GM20000 (cell line): ENCODE measurements at regions not wholly inside any gene's neighbourhood (a gene's known extent, or its start where the extent isn't known, plus 50 kb on each side); places are given as distances from the start of the nearest gene placed in this dataset.

ENCODE experiments used
- DNase-seq: peaks from one replicate; pipeline ENCODE4 v3.0.0; 2012; ENCODE audit warnings: low spot score
- TF ChIP-seq, protein P1 (sequence below): IDR thresholded peaks from 2 replicates; pipeline ENCODE4 v1.5.1; 2012; ENCODE audit warnings: mild to moderate bottlenecking, control low read depth; ENCODE audit errors: extremely low read depth, missing control alignments

DNA sequence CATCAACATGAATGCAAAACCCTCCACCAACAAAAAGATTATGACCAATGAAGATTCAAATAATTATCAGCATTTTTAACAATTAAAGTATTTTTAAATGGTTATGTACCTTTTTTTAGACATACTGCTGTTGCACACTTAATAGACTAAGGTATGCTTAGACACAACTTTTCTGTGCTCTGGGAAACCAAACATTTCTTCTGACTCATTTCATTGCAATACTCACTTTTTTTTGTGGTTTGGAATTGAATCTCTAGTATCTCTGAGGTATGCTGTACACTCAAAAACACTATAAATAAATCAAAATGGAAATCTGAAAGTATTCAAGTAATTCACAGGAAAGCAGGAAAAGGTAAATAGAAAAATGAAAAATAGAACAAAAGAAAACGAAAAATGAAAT lies 247.9 kb upstream of the POU3F3 start:
- no peak for DNase-seq
- TF ChIP-seq, protein P1, sequence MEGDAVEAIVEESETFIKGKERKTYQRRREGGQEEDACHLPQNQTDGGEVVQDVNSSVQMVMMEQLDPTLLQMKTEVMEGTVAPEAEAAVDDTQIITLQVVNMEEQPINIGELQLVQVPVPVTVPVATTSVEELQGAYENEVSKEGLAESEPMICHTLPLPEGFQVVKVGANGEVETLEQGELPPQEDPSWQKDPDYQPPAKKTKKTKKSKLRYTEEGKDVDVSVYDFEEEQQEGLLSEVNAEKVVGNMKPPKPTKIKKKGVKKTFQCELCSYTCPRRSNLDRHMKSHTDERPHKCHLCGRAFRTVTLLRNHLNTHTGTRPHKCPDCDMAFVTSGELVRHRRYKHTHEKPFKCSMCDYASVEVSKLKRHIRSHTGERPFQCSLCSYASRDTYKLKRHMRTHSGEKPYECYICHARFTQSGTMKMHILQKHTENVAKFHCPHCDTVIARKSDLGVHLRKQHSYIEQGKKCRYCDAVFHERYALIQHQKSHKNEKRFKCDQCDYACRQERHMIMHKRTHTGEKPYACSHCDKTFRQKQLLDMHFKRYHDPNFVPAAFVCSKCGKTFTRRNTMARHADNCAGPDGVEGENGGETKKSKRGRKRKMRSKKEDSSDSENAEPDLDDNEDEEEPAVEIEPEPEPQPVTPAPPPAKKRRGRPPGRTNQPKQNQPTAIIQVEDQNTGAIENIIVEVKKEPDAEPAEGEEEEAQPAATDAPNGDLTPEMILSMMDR = no peak

GRCh38 chr2:104616856-104617255 lies 237.1 kb upstream of the POU3F3 start:
- no peak for DNase-seq
- TF ChIP-seq, protein P1 = no peak

DNA sequence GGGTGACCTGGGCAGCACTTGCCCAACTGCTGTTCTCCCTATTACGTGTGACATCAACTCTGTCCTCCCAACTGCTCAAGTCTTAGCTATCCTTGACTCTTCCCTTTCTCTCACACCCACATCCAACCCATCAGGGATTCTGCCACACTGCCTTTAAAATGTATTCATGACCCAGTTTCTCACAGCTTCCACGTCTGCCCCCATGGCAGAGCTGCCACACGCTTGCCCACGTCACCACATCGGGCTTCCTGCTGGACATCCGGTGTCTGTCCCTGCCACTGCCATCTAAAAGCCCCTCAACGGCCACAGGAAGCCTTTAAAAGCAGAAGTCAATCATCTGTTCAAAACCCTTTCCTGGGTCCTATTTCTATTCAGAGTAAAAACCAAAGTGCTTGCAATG lies 233.1 kb upstream of the POU3F3 start:
- no peak for DNase-seq
- TF ChIP-seq, protein P1 = no peak

- TF ChIP-seq, protein P1 = no peak
- no peak for DNase-seq
Measured at GRCh38 chr2:104635608-104636007, 218.3 kb upstream of the POU3F3 start.

DNA sequence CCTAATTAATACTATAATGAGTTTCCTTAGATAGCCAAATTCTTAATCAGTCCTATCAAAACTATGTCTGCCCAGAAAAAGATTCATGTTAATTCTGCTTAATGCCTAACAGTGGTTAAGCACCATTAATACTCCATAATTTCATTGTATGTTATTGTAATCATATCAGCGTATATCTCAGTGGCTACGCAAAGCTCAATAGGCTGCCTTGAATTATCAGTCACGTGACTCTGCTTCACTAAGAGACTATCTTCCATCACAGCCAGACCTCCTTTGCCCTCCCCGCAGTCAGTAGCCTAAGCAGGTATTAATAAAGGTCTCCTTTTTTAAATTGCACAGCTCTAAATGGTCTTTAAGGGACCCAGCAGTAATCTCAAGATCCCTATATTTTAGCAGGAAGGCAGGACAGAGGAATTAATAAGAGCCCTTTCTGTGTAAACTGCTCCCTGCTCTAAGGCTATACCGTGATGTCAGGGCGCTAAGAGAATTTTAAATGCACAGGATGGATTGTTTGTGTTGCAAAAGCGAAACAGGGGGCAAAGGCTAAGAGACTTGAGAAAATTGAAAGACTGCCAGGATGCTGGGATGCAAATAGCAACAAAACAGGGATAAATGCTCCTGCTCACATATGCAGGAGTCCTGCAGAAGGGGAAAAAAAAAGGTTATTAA lies 215.6 kb upstream of the POU3F3 start:
- no peak for DNase-seq
- TF ChIP-seq, protein P1 = no peak

GRCh38 chr2:104638859-104639202 lies 215.1 kb upstream of the POU3F3 start:
- TF ChIP-seq, protein P1 = no peak

DNA sequence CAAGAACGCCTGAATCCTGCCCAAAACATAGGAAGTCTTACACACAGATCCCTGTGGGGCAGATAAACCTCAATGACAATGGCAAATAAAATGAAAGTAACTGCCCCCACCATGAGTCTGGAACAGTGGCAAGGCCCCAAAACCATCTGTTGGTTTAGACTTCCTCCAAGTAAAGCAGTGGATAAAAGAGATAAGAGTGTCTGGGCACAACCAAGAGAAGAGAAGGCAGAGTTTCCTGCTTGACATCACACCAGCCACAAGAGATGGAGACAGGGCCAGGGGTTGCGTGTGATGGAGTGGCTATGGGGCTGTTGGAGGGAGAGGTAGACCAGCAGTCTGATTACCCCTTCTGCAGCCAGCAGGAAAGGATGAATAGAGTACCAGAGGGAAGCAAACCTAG lies 212.1 kb upstream of the POU3F3 start:
- TF ChIP-seq, protein P1 = no peak
- DNase-seq = no peak

More at GRCh38 chr2:104638859-104639202, 215.1 kb upstream of the POU3F3 start:
- DNase-seq = no peak
